OCI-M2 (cell line): ENCODE measurements at regions not wholly inside any gene's neighbourhood (a gene's known extent, or its start where the extent isn't known, plus 50 kb on each side); places are given as distances from the start of the nearest gene placed in this dataset.

Experiments used
- DNase-seq: peaks from one replicate; lab custom pipeline; 2025; ENCODE audit not compliant: unreplicated experiment; lab: John Stamatoyannopoulos, UW

DNA sequence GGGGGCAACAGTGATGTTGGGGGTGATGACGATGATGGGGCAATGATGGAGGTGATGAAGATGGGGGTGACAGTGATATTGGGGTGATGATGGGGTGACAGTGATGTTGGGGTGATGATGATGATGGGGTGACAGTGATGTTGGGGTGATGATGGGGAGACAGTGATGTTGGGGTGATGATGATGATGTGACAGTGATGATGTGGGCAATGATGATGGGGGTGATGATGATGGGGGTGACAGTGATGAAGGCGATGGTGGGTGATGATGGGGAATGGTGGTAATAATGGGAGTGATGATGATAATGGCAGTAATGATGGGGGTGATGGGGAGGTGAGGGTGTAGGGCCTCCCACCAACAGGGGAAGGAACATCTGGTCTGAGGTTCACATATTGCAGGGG, 150.6 kb downstream of the ERMARD start:
- DNase-seq = no peak

DNA sequence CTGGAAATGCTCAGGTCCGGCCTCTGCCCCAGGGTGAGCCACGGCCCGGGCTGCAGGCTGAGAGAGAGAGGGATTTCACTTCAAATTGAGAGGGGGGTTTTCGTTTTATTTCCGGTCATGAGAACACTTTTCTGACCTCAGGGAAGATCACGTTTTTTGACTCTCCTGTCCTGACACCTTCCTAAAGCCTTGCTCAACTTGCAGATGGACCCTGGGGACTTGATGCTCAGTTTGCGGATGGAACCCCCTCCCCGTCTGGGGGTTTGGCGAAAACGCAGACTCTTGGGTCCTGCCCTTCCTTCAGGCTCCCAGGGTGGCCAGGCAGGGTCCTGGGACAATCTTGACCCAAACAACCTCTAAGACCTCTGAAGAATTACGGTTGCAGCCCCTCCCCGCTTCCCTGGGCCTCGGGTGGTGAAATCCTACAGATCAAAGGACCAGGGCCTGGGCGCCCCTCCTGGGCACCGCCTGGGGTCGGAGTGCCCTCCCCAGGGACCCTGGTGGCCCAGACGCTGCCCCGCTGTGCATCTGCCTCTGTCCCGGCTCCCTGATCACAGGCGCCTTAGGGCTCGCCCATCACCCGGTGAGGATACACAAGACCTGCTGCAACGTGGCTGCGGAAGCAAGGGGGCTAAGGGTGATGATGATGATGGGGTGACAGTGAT, 148.2 kb downstream of the ERMARD start:
- no peak for DNase-seq

DNA sequence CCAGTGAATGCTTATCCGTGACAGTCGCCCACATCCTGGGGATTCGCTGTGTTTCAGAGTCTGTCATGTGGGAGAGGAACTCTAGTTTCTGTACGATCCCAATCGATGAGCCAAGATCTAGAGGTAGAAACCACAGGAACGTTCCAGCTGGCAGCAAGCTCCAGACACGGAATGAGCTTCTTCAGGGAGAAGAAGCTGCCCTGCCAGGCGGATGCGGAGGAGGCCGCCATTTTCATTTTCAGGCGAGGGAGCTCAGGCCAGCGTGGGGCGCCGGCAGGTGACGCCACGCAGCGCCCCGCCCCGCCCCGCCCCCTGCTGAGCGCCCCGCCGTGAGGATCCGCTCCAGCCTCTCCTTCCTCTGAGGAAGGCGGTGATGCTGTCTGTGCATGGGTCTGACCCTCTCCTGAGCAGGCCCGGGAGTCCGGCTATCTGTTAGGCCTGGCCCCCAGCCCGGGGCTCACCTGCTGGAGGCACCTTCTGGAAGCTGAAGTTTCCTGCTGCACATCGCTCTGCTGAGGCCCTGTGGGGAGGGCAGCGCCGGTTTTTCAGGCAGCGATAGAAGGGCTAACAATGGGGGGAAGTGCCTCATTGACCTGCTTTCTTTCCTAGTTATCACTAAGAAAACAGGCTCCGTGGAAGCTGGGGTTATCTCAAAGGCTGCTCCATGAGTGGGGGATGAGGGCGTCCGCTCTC, 147.5 kb downstream of the ERMARD start:
- DNase-seq = no peak

DNA sequence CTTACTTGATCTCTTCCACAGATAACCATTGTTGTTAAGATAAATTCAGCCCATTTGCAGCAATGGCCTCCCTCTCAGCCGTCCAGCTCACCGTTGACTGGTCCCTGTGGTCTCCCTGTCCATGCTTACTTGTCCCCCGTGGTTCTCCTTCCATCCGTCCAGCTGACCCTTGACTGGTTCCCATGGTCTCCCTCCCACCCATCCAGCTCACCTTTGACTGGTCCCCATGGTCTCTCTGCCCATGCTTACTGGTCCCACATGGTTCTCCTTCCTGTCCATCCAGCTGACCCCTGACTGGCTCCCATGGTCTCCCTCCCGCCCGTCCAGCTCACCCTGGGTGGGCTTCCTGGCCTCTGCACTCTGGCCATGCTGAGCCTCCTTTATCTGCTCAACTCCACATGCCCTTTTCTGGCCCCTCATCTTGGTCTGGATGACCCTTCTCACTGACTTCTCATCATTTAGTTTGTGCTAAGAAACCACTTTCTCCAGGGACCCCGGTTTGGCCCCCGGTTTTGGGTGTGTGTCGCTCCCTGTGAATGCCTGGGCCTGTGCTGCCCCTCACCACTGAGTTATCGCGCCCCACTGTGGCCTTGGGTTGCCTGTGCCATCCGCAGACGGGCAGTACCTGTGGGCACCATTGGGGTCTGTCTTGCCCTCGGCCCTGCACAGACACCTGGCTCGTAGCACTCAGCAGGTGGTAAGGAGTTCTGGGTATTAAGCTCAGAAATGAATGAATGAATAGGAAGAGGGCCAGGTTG, 146.4 kb downstream of the ERMARD start:
- DNase-seq = no peak

DNA sequence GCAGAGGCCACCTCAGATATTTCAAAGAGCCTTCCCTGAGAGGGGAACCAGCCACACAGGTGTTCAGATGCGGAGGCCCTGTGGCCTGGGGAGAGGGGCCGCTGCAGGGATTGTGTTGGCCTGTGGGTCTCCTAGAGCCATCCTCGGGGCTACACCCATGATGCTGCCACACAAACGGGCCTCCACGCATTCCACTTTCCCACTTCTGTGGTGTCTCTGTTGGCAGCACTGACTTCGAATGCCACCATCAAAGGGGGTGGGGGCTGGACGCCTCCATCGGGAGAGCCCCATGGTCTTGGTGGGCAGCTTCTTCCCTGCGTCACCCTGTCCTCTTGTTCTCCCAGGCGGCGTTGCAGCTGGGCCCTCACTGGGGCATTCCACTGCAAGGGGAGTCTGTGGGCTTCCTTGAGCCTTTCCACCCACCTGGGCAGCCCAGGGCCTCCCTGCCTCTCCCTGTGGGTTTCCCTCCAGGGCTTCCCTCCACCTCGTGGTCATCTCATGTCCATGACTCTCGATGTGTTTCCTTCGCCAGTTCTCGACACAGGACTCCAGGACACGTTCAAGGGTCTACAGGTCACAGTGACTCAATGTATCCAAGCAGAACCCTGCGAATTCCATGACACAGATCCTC, 145.5 kb downstream of the ERMARD start:
- DNase-seq = no peak

DNA sequence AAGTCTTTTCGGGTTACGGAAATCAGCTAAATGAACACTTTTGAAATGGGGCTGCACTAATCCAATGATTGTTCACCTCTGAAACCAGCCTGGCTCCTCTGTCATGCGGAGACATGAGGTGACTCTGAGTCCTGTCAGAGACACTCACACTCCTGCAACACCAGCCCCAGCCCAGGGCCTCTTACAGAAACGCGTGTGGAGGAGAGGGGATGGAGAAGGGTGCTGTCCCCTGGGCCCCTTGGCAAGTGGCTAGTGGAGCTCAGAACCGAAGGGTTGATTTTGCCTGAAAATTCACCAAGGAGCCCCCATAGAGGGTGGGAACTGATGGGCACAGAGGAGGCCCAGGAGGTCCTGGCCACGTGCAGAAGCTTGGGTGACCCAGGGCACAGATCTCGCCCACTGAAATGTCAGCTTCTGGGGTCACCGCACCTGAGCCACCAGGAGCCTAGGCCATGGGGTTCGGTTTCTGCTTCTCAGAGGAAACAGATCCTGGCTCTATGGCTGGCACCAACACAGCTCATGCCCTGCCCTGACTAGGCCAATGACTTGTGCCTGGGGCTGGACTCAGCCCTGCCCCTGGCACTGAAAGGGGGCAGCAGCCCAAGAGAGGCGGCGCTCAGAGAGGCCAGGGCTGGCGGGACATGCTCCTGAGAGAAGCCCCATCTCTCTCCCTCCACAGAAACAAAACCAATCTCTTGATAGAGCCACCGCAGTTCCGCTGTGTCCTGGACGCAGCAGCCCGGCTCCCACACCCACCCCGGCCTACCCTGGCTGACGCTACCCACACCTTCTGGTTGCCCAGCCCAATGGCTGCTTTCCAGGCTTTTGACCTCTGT, 144.7 kb downstream of the ERMARD start:
- no peak for DNase-seq

DNA sequence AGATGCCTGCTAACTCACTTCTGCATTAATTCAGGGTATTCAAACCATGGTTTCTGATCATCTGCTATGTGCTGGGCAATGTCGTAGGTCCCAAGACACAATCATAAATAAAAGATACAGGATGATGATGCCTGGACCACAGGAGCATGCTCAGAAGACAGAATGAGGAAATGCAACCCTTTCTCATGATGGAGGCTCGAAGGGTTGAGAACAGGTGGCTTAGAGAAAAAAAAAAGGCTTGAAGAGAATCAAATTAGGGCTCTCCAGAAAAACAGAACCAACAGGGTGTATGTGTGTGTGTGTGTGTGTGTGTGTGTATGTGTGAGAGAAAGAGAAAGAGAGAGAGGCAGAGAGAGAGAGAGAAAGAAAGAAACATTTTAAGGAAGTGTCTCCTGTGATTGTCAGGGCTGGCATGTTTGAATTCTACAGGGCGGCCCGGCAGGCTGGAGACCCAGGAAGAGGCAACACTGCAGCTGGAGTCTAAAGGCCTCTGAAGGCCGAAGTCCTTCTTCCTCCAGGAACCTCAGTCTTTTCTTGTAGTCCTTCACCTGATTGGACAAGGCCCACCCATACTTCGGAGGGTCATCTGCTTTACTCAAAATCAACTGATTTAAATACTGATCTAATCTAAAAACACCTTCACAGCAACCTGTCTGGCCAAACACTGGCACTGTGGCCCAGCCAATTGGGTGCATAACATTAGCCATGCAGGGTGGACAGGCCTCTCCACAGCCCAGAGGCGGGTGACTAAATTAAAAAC, 143.8 kb downstream of the ERMARD start:
- no peak for DNase-seq

DNA sequence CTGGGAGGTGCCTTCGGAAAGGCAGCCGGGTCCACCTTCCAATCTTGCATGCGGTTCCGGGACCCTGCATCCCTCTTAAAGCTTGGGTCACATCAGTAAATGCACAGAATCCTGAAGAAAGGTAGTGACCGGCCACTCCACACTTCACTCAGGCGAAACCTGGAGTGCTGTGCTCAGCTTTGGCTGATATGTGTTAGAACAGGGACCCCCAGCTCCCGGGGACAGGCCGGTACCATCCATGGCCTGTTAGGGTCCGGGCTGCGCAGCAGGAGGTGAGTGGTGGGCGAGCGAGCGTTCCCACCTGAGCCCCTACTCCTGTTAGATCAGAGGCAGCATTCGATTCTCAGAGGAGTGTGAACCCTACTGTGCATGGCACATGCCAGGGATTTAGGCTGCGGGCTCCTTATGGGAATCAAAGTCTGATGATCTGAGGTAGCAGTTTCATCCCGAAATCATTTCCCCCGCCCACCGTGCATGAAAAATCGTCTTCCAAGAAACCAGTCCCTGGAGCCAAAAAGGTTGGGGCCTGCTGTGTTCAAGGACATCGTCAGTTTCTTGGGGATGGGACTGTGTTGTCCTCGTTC, 143.0 kb downstream of the ERMARD start:
- no peak for DNase-seq

DNA sequence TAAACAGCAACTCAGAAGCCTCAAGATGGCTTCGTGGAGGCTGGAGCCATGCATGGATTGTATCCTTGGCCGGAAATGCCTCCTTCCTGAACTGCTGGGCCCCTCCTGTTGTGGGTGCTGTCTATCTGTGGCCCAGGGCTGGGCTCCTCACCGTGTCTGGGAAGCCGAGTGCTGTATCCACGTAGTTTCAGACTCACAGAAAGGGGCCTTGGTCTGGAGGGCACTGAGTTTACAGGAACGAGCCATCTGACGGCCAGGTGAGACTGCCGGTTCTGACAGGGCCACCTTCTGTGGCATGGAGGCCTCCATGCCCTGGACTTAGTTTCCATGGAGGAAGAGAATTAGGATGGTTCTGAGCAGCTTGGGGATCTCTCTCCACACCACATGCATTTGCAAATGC, 142.2 kb downstream of the ERMARD start:
- DNase-seq = no peak

DNA sequence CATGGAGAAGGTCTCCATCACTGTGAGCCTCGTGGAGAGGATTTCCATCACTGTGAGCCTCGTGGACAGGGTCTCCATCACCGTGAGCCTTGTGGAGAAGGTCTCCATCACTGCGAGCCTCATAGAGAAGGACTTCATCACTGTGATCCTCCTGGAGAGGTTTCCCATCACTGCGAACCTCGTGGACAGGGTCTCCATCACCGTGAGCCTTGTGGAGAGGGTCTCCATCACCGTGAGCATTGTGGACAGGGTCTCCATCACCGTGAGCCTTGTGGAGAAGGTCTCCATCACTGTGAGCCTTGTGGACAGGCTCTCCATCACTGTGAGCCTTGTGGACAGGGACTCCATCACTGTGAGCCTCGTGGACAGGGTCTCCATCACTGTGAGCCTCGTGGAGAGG, 140.4 kb downstream of the ERMARD start:
- no peak for DNase-seq

DNA sequence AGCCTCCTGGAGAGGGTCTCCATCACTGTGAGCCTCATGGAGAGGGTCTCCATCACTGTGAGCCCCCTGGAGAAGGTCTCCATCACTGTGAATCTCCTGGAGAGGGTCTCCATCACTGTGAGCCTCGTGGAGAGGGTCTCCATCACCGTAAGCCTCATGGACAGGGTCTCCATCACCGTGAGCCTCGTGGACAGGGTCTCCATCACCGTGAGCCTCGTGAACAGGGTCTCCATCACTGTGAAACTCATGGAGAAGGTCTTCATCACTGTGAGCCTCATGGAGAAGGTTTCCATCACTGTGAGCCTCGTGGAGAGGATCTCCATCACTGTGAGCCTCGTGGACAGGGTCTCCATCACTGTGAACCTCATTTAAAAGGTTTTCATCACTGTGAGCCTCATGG, 140.0 kb downstream of the ERMARD start:
- DNase-seq = no peak

DNA sequence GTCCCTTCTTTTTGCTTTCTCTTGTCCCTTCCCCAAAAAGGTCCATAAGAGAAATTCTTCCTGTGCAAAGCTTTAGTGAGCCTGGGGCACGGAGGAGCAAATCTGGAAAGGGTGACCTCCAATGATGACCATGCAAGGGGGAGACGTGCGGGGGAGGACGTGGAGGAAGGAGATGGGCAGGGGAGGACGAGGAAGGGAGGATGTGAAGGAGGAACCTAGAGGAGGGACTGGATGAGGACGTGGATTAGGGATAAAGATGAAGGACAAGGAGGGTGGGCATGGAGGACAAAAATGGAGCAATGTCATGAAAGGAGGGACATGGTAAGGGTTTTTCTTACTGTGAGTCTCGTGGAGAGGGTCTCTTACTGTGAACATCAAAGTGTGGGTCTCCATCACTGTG, 139.5 kb downstream of the ERMARD start:
- no peak for DNase-seq

DNA sequence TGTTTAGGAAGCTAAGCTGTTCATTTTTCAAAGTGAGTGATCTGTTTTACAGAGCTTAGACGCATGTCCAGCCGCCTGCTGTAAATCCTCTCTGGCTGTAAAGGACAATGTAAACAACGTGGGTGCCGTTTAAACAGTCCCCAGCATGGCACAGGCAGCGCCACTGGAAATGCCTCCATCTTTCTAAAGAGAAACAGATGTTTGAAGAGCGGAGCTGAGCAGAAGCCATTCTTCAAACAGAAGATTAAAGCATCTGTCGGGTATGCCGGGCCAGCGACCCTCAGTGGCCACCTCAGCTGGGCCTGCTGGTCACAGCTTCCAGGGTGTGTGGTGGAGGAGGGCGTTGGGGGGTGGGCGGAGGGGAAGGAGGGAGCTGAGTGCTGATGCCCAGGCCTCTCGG, 138.6 kb downstream of the ERMARD start:
- DNase-seq = no peak

DNA sequence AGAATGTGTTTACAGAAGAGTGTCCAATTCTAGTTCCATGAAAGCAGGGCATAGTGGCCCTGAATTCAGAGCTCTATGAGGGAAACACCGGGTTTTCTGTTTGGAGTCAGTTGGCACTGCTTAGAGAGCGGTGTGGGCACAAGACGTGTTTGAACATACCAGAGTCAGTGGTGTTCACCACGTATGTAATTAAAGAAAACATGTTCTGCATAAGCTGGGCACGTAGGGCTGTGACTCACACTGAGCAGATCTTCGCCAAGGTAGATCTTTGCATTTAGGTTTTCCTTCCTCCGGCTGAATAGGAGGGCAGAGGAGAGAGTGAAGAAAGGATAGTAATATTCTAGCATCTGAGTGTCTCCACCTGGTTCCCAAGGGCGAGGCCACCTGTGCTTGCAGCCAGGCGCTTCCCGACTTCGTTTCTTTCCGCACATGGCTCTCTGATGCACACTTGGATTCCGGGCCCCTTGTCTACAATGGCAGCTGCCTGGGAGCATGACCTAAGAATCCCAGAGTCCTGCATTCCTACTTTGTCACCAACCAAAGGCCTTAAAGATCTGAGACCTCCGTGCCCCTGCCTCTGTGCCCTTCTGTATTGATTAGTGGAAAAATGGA, 136.2 kb downstream of the ERMARD start:
- no peak for DNase-seq

DNA sequence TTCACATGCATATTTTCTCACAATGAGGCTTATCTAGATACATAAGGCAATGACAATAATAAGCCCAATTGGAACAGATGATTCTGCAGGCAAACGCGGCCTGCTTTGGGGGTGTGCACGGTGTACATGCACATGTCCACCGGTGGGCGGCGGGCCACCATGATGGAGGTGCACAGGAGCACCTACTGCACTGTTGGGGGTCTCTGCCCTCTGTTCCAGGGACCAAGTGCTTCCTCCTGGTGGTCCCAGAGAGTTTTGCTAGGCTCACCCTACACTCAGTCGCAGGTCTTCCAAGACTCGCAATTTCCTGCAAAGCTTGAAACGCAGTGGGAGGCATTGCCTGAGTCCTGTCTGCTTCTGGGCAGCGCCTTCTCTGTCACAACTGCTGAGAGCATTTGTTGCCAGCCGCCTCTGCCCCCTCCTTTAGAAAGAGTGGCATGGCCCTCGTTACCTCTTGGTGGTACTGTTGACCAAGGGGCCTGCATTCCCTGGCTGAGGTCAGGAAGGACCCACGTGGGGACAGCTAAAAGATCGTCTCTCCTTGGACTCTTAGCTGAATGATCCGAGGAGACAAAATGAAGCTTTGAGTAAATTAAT, 135.3 kb downstream of the ERMARD start:
- no peak for DNase-seq

DNA sequence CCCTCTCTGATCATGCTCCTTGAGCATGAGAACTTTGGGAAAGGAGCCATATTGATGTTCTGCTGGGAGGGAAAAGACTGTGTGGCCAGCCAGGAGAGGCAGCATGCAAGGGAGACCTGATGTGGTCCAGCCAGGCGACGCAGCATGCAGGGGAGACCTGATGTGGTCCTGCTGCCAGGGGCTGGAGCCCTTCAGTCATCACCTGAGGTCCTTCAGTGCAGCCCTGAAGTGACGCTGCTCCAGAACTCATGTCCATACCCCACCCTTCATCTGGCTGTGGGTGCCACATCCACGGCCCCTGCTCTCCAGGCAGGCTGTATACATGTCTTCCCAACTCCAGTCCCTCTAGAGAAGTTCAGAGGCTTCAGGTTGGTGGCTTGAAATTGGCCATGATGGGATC, 134.4 kb downstream of the ERMARD start:
- no peak for DNase-seq

DNA sequence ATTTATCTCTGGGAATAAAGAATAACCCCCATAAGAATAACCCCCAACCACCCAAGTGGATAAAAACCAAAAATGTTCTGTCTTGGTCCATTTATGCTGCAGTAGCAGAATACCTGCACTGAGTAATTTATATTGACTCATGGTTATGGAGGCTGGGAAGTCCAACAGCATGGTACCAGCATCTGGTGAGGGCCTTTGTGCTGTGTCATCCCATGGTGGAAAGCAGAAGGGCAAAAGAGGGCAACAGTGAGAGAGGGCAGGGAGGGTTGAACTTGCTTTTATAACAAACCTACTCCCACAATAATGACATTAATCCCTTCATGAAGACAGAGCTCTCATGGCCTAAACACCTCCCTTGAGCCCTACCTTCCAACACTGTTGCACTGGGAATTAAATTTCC, 133.7 kb downstream of the ERMARD start:
- DNase-seq = no peak

DNA sequence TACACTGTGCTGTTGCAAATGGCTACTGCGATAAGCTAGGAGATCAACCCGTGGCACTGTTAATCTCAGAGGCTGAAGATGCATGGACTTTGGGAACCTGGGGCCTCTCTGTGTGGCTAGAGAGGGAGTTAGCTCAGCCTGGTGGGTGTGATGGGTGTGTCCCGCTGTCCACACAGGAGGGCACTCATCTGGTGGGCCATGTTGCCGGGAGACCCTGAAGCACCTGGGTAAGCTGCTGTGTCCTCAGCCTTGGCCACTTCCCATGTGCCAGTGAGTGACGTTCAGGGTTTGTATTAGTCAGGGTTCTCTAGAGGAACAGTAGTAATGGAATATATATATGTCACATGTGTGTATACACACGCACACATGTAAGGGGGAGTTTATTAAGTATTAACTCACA, 132.7 kb downstream of the ERMARD start:
- no peak for DNase-seq

DNA sequence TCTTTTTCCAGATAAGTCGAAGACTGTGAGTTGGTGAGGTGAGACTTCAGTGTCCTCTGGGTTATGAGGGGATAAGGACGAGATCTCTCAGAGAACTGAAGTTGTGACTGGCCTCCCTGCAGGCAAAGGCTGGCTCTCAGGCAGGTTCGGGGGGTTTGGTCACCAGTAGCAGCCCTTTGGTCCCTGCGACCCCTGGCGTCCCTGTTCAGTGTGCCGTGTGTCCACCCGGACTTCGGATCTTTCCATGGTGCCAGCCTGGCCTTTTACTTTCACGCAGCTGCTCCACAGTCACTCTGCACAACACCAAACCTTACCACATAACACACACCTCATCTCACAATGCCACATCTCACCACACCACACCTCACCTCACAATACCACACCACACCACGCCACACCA, 131.9 kb downstream of the ERMARD start:
- DNase-seq = no peak
